Stimulated activated CD4-positive, alpha-beta T cell treated with anti-CD3 and anti-CD28 coated beads, Interleukin-12 subunit alpha, Interleukin-12 subunit beta, amount 100 ng/mL, for 4 hours (primary cell): ENCODE measurements at regions not wholly inside any gene's neighbourhood (a gene's known extent, or its start where the extent isn't known, plus 50 kb on each side); places are given as distances from the start of the nearest gene placed in this dataset.

Source experiments
- DNase-seq: peaks from one replicate; pipeline ENCODE4 v3.0.0-alpha.2; 2020

- DNase-seq = no peak
These were observed 365.9 kb upstream of the SLC30A5 start for GRCh38 chr5:68727931-68728330.

GRCh38 chr5:68729678-68730077, 364.1 kb upstream of the SLC30A5 start:
- DNase-seq = no peak

DNA sequence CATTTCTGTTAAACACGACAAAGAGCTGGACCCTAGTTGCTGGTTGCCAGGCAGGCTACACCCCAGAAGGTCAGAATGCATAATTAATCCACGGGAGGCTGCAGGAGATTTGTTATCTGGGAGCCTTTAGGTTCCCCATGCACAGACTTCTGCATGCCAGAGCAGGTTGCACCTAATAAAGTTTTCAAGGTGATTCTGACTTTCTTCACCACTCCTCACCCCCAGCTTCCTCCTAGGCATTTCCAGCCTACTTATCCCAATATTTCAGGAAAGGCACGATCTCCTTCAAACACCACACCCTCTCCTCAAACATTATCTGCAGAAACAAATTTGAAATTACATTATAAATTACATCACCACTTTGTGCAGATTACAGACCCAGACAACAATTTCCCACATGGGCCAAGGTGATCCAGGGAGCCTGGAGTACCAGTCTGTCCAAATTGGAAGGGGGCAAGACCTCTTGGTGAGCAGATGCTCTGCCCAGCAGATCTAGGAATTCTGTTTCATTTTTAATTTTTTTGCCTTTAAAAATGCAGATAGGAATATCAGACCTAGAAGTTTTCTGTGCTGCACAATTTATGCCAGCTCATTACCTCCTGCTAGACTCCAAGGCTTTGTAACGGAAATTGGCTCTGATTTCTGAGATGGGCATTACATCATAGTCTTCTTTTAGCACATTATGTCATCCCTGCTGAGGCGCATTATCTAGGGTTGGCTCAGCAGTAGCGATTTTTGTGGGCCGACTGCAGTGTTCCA, 363.4 kb upstream of the SLC30A5 start:
- no peak for DNase-seq

DNA sequence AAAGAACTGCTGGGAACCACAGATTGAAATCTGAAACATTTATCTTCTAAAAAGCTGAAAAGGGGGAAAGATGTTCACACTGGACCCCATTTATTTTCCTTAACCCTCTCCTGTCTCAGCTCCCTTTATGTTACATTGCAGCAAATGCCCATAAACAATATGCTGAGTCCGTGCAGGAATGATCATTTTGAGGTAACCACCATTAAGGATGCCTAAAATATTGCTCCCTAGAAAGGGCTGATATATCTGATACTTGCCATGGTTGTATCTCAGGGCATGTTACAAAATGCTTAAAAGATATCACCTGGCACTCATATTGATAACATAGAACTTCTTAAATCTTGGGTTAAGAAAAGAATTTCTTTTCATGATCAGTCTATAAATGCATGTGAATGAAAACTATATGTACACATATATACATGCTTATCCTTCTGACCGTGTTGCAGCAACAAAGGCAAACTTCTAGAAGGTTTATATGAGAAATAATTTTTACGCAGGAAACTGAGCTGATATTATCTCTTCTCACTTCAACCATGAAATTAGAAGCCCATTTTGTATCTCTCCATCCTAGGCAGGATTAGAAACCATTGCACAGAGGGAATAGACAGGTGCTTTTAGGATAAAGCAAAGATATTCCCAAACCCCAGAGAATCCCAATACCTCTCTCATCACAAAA, 362.7 kb upstream of the SLC30A5 start:
- no peak for DNase-seq

GRCh38 chr5:68732251-68732650, 361.6 kb upstream of the SLC30A5 start:
- DNase-seq = no peak

DNA sequence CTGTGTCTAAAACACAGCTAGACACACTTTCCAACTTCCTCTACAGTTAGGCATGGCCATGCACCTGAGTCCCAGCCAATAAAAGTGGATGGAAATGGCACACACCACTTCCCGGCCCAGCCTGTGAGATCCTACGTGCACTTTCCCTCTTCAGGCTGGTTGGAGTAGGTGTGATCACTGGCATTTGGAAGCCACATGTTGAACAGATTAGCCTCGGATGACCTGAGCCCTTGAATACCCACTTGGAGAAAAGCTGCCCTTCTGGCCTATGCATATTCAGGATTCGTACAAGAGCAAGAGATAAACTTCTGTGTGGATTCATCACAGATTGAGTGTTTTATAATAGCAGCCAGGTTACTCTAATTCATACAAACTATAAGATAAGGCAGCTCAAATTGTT, 359.0 kb upstream of the SLC30A5 start:
- no peak for DNase-seq

- no peak for DNase-seq
These were observed 355.6 kb upstream of the SLC30A5 start for GRCh38 chr5:68738236-68738635.

- no peak for DNase-seq
These were observed 355.0 kb upstream of the SLC30A5 start for GRCh38 chr5:68738841-68739240.

DNA sequence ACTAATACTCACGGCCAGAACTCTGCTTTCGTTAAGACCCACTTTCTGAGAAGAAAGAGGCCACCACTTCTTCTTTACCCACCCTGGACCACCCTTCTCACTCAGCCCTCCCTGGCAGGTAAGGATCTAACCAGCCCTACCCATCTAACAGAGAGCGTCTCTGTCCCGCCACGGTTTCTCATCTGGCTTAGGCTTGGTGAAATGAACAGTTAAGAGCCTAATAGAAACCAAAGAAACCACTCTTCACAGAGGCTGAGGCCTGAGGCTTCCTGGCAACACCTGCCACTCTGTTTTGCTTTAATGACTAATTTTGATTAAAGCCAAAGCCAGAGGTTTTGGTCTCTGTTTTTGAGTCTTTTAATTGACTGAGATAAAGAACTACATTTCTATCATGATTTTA, 354.1 kb upstream of the SLC30A5 start:
- DNase-seq = no peak

DNA sequence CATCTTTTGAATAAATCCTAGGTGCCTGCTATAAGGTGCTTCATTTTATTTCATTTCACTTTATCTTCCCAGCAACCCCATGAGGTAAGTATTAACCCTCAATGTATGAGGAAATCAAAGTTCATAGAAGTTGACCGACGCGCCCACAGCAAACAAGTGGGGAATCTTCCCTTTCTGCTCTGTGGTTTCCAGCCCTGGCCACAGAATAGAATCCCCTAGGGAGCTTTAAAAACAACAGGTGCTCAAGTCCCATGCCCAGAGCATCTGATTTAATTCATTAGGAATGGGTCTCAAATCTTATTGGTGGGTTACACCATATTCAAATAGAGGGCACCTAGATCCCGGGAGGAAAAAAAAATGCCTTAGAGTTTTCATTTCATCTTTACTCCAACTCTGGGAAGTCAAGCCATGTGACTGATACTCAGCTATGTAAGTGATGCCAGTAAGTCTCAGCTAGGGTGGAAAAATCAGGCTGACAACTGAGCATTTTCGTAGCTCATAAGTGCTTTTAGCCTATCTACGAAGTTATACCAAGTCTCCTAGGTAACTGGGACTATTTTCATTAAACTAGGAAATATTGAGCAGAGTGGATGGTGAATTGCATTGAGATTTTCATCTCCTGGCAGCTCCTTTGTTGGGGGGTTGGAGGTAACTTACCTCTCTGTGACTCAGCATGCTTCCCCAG, 353.4 kb upstream of the SLC30A5 start:
- DNase-seq = no peak

- DNase-seq = no peak
These were observed 349.6 kb upstream of the SLC30A5 start for GRCh38 chr5:68744206-68744605.

DNA sequence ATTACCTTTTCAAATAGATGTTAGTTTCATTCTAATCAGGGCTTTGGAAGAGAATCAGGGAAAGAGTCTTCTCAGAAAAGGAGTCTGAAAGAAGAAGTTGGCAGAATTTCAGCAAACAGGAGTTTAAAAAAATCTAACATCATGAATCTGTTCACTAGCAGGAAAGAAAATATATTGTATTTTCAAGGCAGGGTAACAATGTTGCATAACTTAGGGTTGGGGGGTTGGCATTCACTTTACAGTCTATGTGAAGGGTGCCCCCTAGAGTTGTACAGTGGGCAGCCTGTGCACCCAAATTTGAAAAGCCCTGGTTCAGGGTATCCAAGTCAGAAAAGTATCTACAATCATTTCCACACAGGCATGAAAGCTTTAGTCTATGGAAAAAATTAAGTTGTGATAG, 348.4 kb upstream of the SLC30A5 start:
- no peak for DNase-seq

DNA sequence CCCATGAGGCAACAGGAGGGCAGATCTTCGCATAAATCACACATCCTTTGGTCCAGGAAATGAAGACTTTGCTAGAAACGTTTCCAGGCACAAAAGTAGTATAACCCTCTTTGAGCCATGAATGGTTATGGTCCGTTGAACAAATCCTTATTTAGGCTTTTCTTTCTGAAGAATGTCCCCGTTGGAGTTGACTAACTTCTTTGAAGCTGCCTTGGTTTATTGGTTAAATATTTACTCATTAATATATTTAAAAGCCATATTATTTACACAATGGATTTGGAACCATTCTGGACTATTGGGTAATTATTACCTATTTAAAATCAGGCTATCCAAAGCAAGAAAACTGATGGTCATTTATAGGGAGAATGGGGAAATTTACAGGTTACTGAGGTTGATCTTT, 347.6 kb upstream of the SLC30A5 start:
- DNase-seq = no peak

GRCh38 chr5:68746643-68747420, 347.0 kb upstream of the SLC30A5 start:
- DNase-seq = no peak

GRCh38 chr5:68747521-68747920, 346.3 kb upstream of the SLC30A5 start:
- no peak for DNase-seq

- no peak for DNase-seq
These were observed 345.7 kb upstream of the SLC30A5 start for GRCh38 chr5:68748101-68748500.

- no peak for DNase-seq
These were observed 344.7 kb upstream of the SLC30A5 start for GRCh38 chr5:68749077-68749476.

DNA sequence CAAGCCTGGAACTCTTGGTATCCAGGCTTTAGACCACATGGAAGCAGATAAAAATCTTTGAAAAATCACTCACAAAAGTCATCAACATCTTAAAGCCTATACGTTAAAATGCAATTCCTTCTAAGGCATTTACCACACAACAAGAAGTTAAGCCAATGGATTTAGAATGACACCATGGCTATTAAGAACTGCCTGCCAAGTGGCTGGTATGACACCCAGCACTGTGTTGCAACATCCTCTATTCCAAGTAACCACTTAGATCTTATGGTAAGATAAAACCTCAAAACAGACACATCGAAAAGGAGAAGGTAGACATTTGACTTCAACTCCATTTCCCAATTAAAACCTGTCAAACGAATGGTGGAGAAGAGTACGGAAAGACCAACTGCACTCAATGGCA, 344.2 kb upstream of the SLC30A5 start:
- no peak for DNase-seq

- DNase-seq = no peak
These were observed 342.2 kb upstream of the SLC30A5 start for GRCh38 chr5:68751661-68752060.

- no peak for DNase-seq
These were observed 339.3 kb upstream of the SLC30A5 start for GRCh38 chr5:68754536-68754935.

GRCh38 chr5:68755293-68755692, 338.5 kb upstream of the SLC30A5 start:
- DNase-seq = no peak

GRCh38 chr5:68757006-68757405, 336.8 kb upstream of the SLC30A5 start:
- no peak for DNase-seq

DNA sequence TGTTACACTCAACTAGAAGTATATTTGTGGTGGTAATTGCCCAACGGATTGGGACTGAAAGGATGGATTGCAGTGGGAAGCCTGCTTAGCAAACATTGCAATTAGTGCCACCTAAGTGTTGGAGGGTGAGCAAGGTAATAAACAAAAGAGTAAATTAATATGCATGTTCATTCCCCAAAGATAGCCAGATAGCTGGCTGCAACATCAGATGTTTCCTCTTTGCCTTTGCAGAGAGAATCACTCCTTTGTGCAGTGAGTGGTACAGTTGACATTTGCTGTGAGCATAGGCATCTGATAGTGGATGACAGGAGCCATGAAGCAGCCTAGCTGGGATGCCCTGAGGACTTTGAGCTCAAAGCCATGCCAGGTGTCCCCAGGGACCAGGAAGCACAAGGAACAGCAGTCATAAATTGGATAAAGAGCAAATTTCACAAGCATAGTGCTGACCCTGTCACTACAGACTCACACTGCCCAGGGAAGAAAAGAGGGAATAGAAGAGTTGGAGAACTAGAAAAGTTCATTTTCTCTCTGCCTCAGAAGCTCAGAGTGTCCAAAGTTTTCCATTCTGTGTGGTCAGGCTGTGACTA, 336.1 kb upstream of the SLC30A5 start:
- DNase-seq = no peak
